GM12878 (cell line): ENCODE measurements at regions not wholly inside any gene's neighbourhood (a gene's known extent, or its start where the extent isn't known, plus 50 kb on each side); places are given as distances from the start of the nearest gene placed in this dataset.

ENCODE experiments used
- ATAC-seq: fragments of 200-7000 bp; cut with Tn5 transposase; 3 replicates; pipeline ENCODE4 v1.9.1; 2020; ENCODE audit warnings: mild to moderate bottlenecking, moderate library complexity
- BruUV-seq: library from RNA; stranded (reverse); fragments of 400-500 nt; replicated peaks from 2 replicates; lab custom pipeline; 2021; lab: Mats Ljungman, UMichigan
- CTCF ChIA-PET: fragments of 300-600 bp; sonication (Branson Sonifier 250); formaldehyde crosslinking; extraction: SDS; loops from one replicate; lab custom pipeline; 2021; ENCODE audit warnings: inconsistent platforms; lab: Yijun Ruan, JAX
- POLR2A ChIA-PET: fragments of 350-600 bp; formaldehyde crosslinking; extraction: SDS; loops from one replicate; lab custom pipeline; 2021; ENCODE audit warnings: inconsistent platforms; lab: Charles Lee
- RAD21 ChIA-PET: fragments of 300-600 bp; sonication (Branson Sonifier 250); formaldehyde crosslinking; loops from one replicate; lab custom pipeline; 2023; ENCODE audit warnings: antibody characterized with exemption; ENCODE audit not compliant: unreplicated experiment; lab: Charles Lee
- SMC1A ChIA-PET: fragments of 300-600 bp; sonication (Branson Sonifier 250); formaldehyde crosslinking; loops from one replicate; lab custom pipeline; 2023; ENCODE audit not compliant: unreplicated experiment, uncharacterized antibody; lab: Charles Lee
- DNase-seq: peaks from one replicate; pipeline ENCODE4 v3.0.0-alpha.2; 2011; ENCODE audit warnings: low read depth, low spot score
- FAIRE-seq: peaks from 3 replicates; lab custom pipeline; 2011; peaks lifted over from hg19 to GRCh38; lab: Jason Lieb, UNC
- H2AFZ ChIP-seq: 2 replicates; pipeline ENCODE4 v1.6.0; 2011; ENCODE audit warnings: low read depth, low read length, control low read depth; ENCODE audit not compliant: control insufficient read depth
- H3K27ac ChIP-seq: 2 replicates; pipeline ENCODE4 v1.5.1; 2011; ENCODE audit warnings: control low read depth; ENCODE audit not compliant: control insufficient read depth, insufficient read depth
- H3K27me3 ChIP-seq, 2 experiments: replicated peaks in 1 of 2; 2 replicates each; pipeline versions ENCODE4 v1.6.0 to v1.6.1; 2011; ENCODE audit warnings: low read length in 1 of 2; ENCODE audit not compliant: control insufficient read depth in 2 of 2, insufficient read depth in 2 of 2
- H3K36me3 ChIP-seq, 2 experiments: 2 replicates each; pipeline ENCODE4 v1.5.1; 2011; ENCODE audit warnings: low read length in 1 of 2; ENCODE audit not compliant: control insufficient read depth in 2 of 2, insufficient read depth in 2 of 2
- H3K4me1 ChIP-seq: 2 replicates; pipeline ENCODE4 v1.6.1; 2011; ENCODE audit warnings: mild to moderate bottlenecking, low read length, moderate library complexity, mixed read lengths; ENCODE audit not compliant: control insufficient read depth, insufficient read depth
- H3K4me2 ChIP-seq: 2 replicates; pipeline ENCODE4 v1.6.0; 2011; ENCODE audit warnings: control low read depth; ENCODE audit not compliant: control insufficient read depth, insufficient read depth
- H3K4me3 ChIP-seq: fragments of 200-600 bp; sonication (generic); 2 replicates; pipeline ENCODE4 v1.5.1; 2016
- H3K79me2 ChIP-seq: 2 replicates; pipeline ENCODE4 v1.6.0; 2011; ENCODE audit warnings: low read length; ENCODE audit not compliant: control insufficient read depth, insufficient read depth
- H3K9ac ChIP-seq: 2 replicates; pipeline ENCODE4 v1.8.0; 2011; ENCODE audit warnings: low read length, control low read depth, mixed read lengths; ENCODE audit not compliant: control insufficient read depth, insufficient read depth
- H3K9me3 ChIP-seq: replicated peaks from 3 replicates; pipeline ENCODE4 v1.5.1; 2011; ENCODE audit warnings: mild to moderate bottlenecking, low read length; ENCODE audit not compliant: control insufficient read depth, insufficient read depth
- H4K20me1 ChIP-seq: 2 replicates; pipeline ENCODE4 v1.6.0; 2011; ENCODE audit not compliant: control insufficient read depth, insufficient read depth
- MXI1 ChIP-seq: fragments of 150-350 bp; IDR thresholded peaks from 2 replicates; pipeline ENCODE4 v1.6.1; 2011; ENCODE audit warnings: low read depth, mild to moderate bottlenecking, inconsistent platforms, low read length, improper control_type of control experiment
- NFIC ChIP-seq: IDR thresholded peaks from 2 replicates; pipeline ENCODE4 v1.6.1; 2012; ENCODE audit warnings: low read depth, mild to moderate bottlenecking, inconsistent platforms, low read length, moderate library complexity
- NFYA ChIP-seq: IDR thresholded peaks from 2 replicates; pipeline ENCODE4 v1.6.1; 2011; ENCODE audit warnings: low read depth, mild to moderate bottlenecking, low read length, improper control_type of control experiment, borderline replicate concordance
- SIX5 ChIP-seq: IDR thresholded peaks from 2 replicates; pipeline ENCODE4 v1.6.1; 2011; ENCODE audit warnings: mild to moderate bottlenecking, low read depth, low read length, moderate library complexity; ENCODE audit not compliant: severe bottlenecking
- WGBS: methylation state at CpG from one replicate; pipeline ENCODE4 v1.1.6; 2016; ENCODE audit warnings: low lambda C conversion rate; ENCODE audit not compliant: insufficient replicate concordance, insufficient coverage; ENCODE audit errors: missing lambda C conversion rate; 5-methylcytosine and 5-hydroxymethylcytosine counted together
- in situ Hi-C: fragments of 300-500 bp; cut with MboI; formaldehyde crosslinking; loops from 9 replicates; pipeline ENCODE4 v1.14.3; 2018; ENCODE audit warnings: mixed read lengths
- intact Hi-C: fragments of 100-400 bp; cut with micrococcal nuclease; formaldehyde crosslinking; loops from one replicate; pipeline ENCODE4 v1.14.2; 2022; ENCODE audit not compliant: unreplicated experiment
- TF ChIP-seq, protein P1 (sequence below): IDR thresholded peaks from 2 replicates; pipeline ENCODE4 v1.6.1; 2012; ENCODE audit warnings: improper control_type of control experiment, low read depth, low read length; ENCODE audit not compliant: insufficient replicate concordance

DNA sequence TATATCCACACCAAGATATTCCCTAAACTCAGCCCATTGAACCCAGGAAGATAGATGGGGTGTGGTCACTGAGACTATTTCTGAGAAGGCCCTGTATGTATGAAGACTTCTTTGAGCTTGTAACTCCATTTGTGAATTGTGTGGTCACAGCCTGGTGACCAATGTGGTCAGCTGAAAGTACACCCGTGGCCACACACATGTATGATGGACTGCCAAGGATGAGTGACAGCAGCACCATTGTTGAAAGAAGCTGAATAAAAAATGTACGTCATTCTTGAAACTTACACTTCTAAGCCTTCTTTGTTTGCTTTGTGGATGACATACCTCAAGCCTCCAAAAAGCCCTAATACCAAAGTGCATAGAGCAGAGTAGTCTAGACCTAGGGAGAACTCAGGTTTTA, 581.4 kb downstream of the RAB28 start:
- CTCF ChIA-PET, result no interaction called here
- Histone ChIP-seq H3K4me2 (no peak overlapping the region), H3K36me3 (no peaks in the 10 kb centered on the region), H3K4me1 (no peaks in the 10 kb centered on the region), H4K20me1 (no peaks in the 10 kb centered on the region), H2AFZ (no peak overlapping the region), H3K4me3 (no peak overlapping the region), H3K27ac (no peak overlapping the region), H3K79me2 (no peaks in the 10 kb centered on the region), H3K9me3 (no peaks in the 10 kb centered on the region), H3K9ac (no peak overlapping the region), H3K27me3 (no peaks in the 10 kb centered on the region)
- ATAC-seq (no peak), DNase-seq (no peak), FAIRE-seq (no peak)
- TF ChIP-seq MXI1 (no peak), NFYA (no peak), SIX5 (no peak), NFIC (no peak)
- TF ChIP-seq, protein P1, sequence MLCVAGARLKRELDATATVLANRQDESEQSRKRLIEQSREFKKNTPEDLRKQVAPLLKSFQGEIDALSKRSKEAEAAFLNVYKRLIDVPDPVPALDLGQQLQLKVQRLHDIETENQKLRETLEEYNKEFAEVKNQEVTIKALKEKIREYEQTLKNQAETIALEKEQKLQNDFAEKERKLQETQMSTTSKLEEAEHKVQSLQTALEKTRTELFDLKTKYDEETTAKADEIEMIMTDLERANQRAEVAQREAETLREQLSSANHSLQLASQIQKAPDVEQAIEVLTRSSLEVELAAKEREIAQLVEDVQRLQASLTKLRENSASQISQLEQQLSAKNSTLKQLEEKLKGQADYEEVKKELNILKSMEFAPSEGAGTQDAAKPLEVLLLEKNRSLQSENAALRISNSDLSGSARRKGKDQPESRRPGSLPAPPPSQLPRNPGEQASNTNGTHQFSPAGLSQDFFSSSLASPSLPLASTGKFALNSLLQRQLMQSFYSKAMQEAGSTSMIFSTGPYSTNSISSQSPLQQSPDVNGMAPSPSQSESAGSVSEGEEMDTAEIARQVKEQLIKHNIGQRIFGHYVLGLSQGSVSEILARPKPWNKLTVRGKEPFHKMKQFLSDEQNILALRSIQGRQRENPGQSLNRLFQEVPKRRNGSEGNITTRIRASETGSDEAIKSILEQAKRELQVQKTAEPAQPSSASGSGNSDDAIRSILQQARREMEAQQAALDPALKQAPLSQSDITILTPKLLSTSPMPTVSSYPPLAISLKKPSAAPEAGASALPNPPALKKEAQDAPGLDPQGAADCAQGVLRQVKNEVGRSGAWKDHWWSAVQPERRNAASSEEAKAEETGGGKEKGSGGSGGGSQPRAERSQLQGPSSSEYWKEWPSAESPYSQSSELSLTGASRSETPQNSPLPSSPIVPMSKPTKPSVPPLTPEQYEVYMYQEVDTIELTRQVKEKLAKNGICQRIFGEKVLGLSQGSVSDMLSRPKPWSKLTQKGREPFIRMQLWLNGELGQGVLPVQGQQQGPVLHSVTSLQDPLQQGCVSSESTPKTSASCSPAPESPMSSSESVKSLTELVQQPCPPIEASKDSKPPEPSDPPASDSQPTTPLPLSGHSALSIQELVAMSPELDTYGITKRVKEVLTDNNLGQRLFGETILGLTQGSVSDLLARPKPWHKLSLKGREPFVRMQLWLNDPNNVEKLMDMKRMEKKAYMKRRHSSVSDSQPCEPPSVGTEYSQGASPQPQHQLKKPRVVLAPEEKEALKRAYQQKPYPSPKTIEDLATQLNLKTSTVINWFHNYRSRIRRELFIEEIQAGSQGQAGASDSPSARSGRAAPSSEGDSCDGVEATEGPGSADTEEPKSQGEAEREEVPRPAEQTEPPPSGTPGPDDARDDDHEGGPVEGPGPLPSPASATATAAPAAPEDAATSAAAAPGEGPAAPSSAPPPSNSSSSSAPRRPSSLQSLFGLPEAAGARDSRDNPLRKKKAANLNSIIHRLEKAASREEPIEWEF, result no peak
- RAD21 ChIA-PET, result no interaction called here
- BruUV-seq, result no TSS peak
- POLR2A ChIA-PET, result no interaction called here
- WGBS, result 39% methylated on average over 2 of the region's 2 CpGs
- in situ Hi-C loops, result no loop called here
- SMC1A ChIA-PET, result interaction anchor here (0.6 kb wide), 1 partner anchor 268 kb away, joined by 3 read pairs; no protein-coding TSS in a partner anchor
- intact Hi-C loops, result no loop called here
